NCI-H1694 treated with DMSO at 0.1 percent for 48 hours (cell line): ENCODE measurements at regions not wholly inside any gene's neighbourhood (a gene's known extent, or its start where the extent isn't known, plus 50 kb on each side); places are given as distances from the start of the nearest gene placed in this dataset.
"Not testable (repeated sequence)": the region's sequence is repeated elsewhere in the genome, so short reads cannot be mapped to it uniquely, and the experiment has no call there.

ENCODE experiments used
- DNase-seq: peaks from one replicate; lab custom pipeline; 2025; lab: John Stamatoyannopoulos, UW

GRCh38 chr14:105902131-105902898 lies 375.9 kb downstream of the TMEM121 start:
- DNase-seq, result no peak

GRCh38 chr14:105902899-105903165 lies 376.4 kb downstream of the TMEM121 start:
- not testable (repeated sequence) for DNase-seq

- no peak for DNase-seq
Measured at GRCh38 chr14:105903971-105904370, 377.6 kb downstream of the TMEM121 start.

GRCh38 chr14:105904379-105904778 lies 378.0 kb downstream of the TMEM121 start:
- no peak for DNase-seq

GRCh38 chr14:105905456-105905855 lies 379.1 kb downstream of the TMEM121 start:
- DNase-seq, result no peak

- DNase-seq, result no peak
Measured at GRCh38 chr14:105907276-105907675, 380.9 kb downstream of the TMEM121 start.

GRCh38 chr14:105908006-105908405 lies 381.6 kb downstream of the TMEM121 start:
- no peak for DNase-seq

GRCh38 chr14:105908481-105908911 lies 382.1 kb downstream of the TMEM121 start:
- DNase-seq, result no peak

GRCh38 chr14:105909046-105909827 lies 382.9 kb downstream of the TMEM121 start:
- no peak for DNase-seq

GRCh38 chr14:105909828-105910120 lies 383.4 kb downstream of the TMEM121 start:
- not testable (repeated sequence) for DNase-seq

- no peak for DNase-seq
Measured at GRCh38 chr14:105910426-105910825, 384.0 kb downstream of the TMEM121 start.

- DNase-seq, result no peak
Measured at GRCh38 chr14:105911006-105911847, 384.8 kb downstream of the TMEM121 start.

GRCh38 chr14:105911848-105912292 lies 385.5 kb downstream of the TMEM121 start:
- DNase-seq, result not testable (repeated sequence)

GRCh38 chr14:105912641-105913180 lies 386.3 kb downstream of the TMEM121 start:
- DNase-seq, result no peak

GRCh38 chr14:105913221-105913620 lies 386.8 kb downstream of the TMEM121 start:
- DNase-seq, result no peak

- no peak for DNase-seq
Measured at GRCh38 chr14:105913861-105914260, 387.5 kb downstream of the TMEM121 start.

- not testable (repeated sequence) for DNase-seq
Measured at GRCh38 chr14:105914281-105914680, 387.9 kb downstream of the TMEM121 start.

GRCh38 chr14:105914738-105915385 lies 388.5 kb downstream of the TMEM121 start:
- DNase-seq, result peak; percentile 91

GRCh38 chr14:105915546-105915945 lies 389.2 kb downstream of the TMEM121 start:
- DNase-seq, result peak; percentile 57

GRCh38 chr14:105917136-105917932 lies 391.0 kb downstream of the TMEM121 start:
- not testable (repeated sequence) for DNase-seq

GRCh38 chr14:105917933-105918436 lies 391.6 kb downstream of the TMEM121 start:
- DNase-seq, result no peak
